ENCODE measurements at regions not wholly inside any gene's neighbourhood (a gene's known extent, or its start where the extent isn't known, plus 50 kb on each side); places are given as distances from the start of the nearest gene placed in this dataset.

DNA sequence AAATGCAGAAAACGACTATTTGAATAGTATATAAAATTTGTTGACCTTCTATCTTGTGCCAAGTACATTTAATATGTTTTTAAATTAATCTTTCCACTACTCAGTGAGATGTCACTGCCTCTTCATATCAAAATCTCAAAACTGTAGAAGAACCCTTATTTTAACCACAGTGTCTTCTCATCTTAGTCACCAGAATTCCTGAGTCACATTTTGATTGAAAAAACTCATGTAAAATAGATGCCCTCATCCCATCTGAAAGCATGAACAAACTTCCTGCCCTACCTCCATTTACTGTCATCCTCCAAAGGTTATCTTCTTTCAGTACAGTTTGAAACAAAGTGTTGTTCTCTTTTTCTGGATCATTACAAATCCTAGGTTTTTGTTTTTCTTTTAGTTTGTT is 1215.4 kb downstream of the PCDH9 start:
- no peak overlapping the region for H3K4me2 ChIP-seq (ENCODE audit: insufficient read depth, insufficient read length, low read length)
- no peaks in the 10 kb centered on the region for H3K4me1 ChIP-seq (ENCODE audit: insufficient read depth, low read length)
- H4K20me1 ChIP-seq (ENCODE audit: control insufficient read depth, insufficient read depth, insufficient read length): no peaks in the 10 kb centered on the region
- H4K91ac ChIP-seq (ENCODE audit: insufficient read length, low read depth, low read length): no peak overlapping the region
- Mint-ChIP-seq H3K4me3 (no peak overlapping the region), H3K36me3 (ENCODE audit: insufficient read depth in 1 of 3, low read depth in 3 of 3) (no peaks in the 10 kb centered on the region; a peak in 2 of 7 replicates), H3K9me3 (peaks cover 4 to 6% of the 10 kb centered on the region in 2 experiments; a peak in 3 of 5 replicates), H3K27me3 (ENCODE audit: low read depth) (no peaks in the 10 kb centered on the region), H3K4me1 (no peaks in the 10 kb centered on the region), H3K27ac (no peak overlapping the region)
- no peak overlapping the region for H3K9ac ChIP-seq (ENCODE audit: extremely low read depth, insufficient read length, low read length)
- no peaks in the 10 kb centered on the region for H3K79me2 ChIP-seq (ENCODE audit: insufficient read depth, low read length)
- no peak for TF ChIP-seq CTCF (conservative IDR thresholded peaks at IDR 0.05)
- H3K18ac ChIP-seq (ENCODE audit: insufficient read length, low read depth, low read length): no peak overlapping the region
- H3K79me1 ChIP-seq (ENCODE audit: insufficient read depth, low read depth, low read length, poor library complexity, severe bottlenecking): no peaks in the 10 kb centered on the region
- H3K27me3 ChIP-seq (ENCODE audit: insufficient read depth, low read length): no peaks in the 10 kb centered on the region
- DNase-seq: no peak
- no peak overlapping the region for H3T11ph ChIP-seq (ENCODE audit: low read length)
- WGBS (ENCODE audit: extremely low coverage, insufficient read length, low lambda C conversion rate): no CpG with 5 or more reads among the region's 1 CpG
- no peak overlapping the region for H2BK120ac ChIP-seq (ENCODE audit: low read depth, low read length, poor library complexity, severe bottlenecking)
- H3K14ac ChIP-seq (ENCODE audit: insufficient read depth, low read length): no peak overlapping the region
- H2AFZ ChIP-seq (ENCODE audit: low read length): no peak overlapping the region
- H2BK5ac ChIP-seq (ENCODE audit: insufficient read length, low read length): no peak overlapping the region
- no peak overlapping the region for H2AK5ac ChIP-seq (ENCODE audit: insufficient read length, low read length)
- no peak overlapping the region for H3K56ac ChIP-seq (ENCODE audit: insufficient read length, low read depth, low read length)
- no peaks in the 10 kb centered on the region for H3K9me3 ChIP-seq (ENCODE audit: control insufficient read depth, low read depth, low read length)
- no peaks in the 10 kb centered on the region for H3K23me2 ChIP-seq (ENCODE audit: insufficient read length, low read depth, low read length, poor library complexity, severe bottlenecking)
- H4K8ac ChIP-seq (replicated peaks; ENCODE audit: insufficient read length, low read depth, low read length): no peak overlapping the region
- H4K5ac ChIP-seq (ENCODE audit: insufficient read length, low read depth, low read length): no peak overlapping the region
- H3K23ac ChIP-seq (ENCODE audit: insufficient read length, low read depth, low read length): no peak overlapping the region
- no peak overlapping the region for H3K27ac ChIP-seq (ENCODE audit: insufficient read length, low read depth, low read length)
- no peak overlapping the region for H2BK20ac ChIP-seq (ENCODE audit: low read depth, low read length, poor library complexity, severe bottlenecking)
- no peak overlapping the region for H2BK15ac ChIP-seq (ENCODE audit: low read depth, low read length)
- H3K4ac ChIP-seq (ENCODE audit: low read depth, low read length): no peak overlapping the region
- H2BK12ac ChIP-seq (ENCODE audit: insufficient read length, low read depth, low read length): no peak overlapping the region
